Coronary artery (tissue), 2 donors: ENCODE measurements at regions not wholly inside any gene's neighbourhood (a gene's known extent, or its start where the extent isn't known, plus 50 kb on each side); places are given as distances from the start of the nearest gene placed in this dataset.

Experiments
- DNase-seq: peaks from one replicate; pipeline ENCODE4 v3.0.0-alpha.2; 2017; ENCODE audit warnings: low spot score
- H3K27ac ChIP-seq, 2 donors: fragments of 200-600 bp; sonication (generic); one replicate each; pipeline ENCODE4 v1.5.1; 2016 to 2019
- H3K4me3 ChIP-seq: fragments of 200-600 bp; sonication (generic); 2 replicates; pipeline ENCODE4 v1.5.1; 2016; ENCODE audit warnings: mild to moderate bottlenecking, moderate library complexity
- CTCF ChIP-seq: fragments of 200-600 bp; sonication (generic); IDR thresholded peaks from one replicate; pipeline ENCODE4 v1.5.1; 2019; ENCODE audit warnings: antibody characterized with exemption

- DNase-seq, result no peak
- Histone ChIP-seq H3K4me3 (no peak overlapping the region), H3K27ac (no peak overlapping the region)
- TF ChIP-seq CTCF, result no peak
These were observed 276.4 kb upstream of the JAG1 start for GRCh38 chr20:10949930-10950783.

- TF ChIP-seq CTCF, result no peak
- H3K27ac ChIP-seq, result no peak overlapping the region
- H3K4me3 ChIP-seq, result no peak overlapping the region
- DNase-seq, result no peak
These were observed 277.4 kb upstream of the JAG1 start for GRCh38 chr20:10951216-10951615.

GRCh38 chr20:10951904-10952303 lies 278.1 kb upstream of the JAG1 start:
- no peak for TF ChIP-seq CTCF
- Histone ChIP-seq H3K4me3 (no peak overlapping the region), H3K27ac (no peak overlapping the region)
- DNase-seq, result no peak

- no peak for TF ChIP-seq CTCF
- DNase-seq, result no peak
- H3K4me3 ChIP-seq, result no peak overlapping the region
- no peak overlapping the region for H3K27ac ChIP-seq
These were observed 279.6 kb upstream of the JAG1 start for GRCh38 chr20:10953437-10953836.

- Histone ChIP-seq H3K4me3 (no peak overlapping the region), H3K27ac (no peak overlapping the region)
- no peak for DNase-seq
- TF ChIP-seq CTCF, result no peak
These were observed 280.5 kb upstream of the JAG1 start for GRCh38 chr20:10954137-10954840.

- H3K27ac ChIP-seq, result no peak overlapping the region
- no peak for TF ChIP-seq CTCF
- no peak for DNase-seq
These were observed 281.2 kb upstream of the JAG1 start for GRCh38 chr20:10954908-10955580.

More at GRCh38 chr20:10954908-10955580, 281.2 kb upstream of the JAG1 start:
- H3K4me3 ChIP-seq, result no peak overlapping the region
